GM18858 (cell line): ENCODE measurements at regions not wholly inside any gene's neighbourhood (a gene's known extent, or its start where the extent isn't known, plus 50 kb on each side); places are given as distances from the start of the nearest gene placed in this dataset.
"Not testable (repeated sequence)": the region's sequence is repeated elsewhere in the genome, so short reads cannot be mapped to it uniquely, and the experiment has no call there.

Source experiments
- ATAC-seq: cut with Tn5 transposase; IDR thresholded peaks from one replicate; pipeline ENCODE4 v1.9.1; 2021; ENCODE audit not compliant: unreplicated experiment

GRCh38 chr4:97309121-97309520 is 834.2 kb downstream of the STPG2 start:
- ATAC-seq: no peak

- no peak for ATAC-seq
Observed at GRCh38 chr4:97317201-97317600, 826.1 kb downstream of the STPG2 start.

- ATAC-seq: no peak
Observed at GRCh38 chr4:97317671-97318070, 825.6 kb downstream of the STPG2 start.

GRCh38 chr4:97325751-97326150 is 817.5 kb downstream of the STPG2 start:
- not testable (repeated sequence) for ATAC-seq

GRCh38 chr4:97330917-97331316 is 812.4 kb downstream of the STPG2 start:
- ATAC-seq: no peak

DNA sequence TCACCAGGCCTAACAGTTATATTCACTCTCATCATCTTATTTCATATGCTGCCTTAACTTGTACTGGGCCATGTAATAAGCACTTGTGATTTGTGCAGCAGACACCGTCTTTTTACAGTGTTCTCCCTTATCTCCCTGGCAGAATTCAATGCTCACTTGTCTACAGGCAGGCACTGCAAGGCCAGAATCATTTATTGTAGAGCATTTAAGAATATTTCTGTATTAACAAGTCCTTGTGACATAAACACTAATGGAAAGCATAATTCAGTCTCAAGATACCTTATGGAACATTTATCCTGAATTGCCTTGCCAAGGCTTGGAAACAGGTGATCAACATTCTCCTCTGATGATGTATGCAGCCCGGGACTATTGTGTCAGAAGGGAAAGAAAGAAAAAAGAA is 808.9 kb downstream of the STPG2 start:
- no peak for ATAC-seq

- ATAC-seq: no peak
Observed at GRCh38 chr4:97349468-97350186, 793.6 kb downstream of the STPG2 start.

- ATAC-seq: no peak
Observed at GRCh38 chr4:97353876-97354275, 789.4 kb downstream of the STPG2 start.

- peak; percentile 66 for ATAC-seq
Observed at GRCh38 chr4:97359826-97360225, 783.5 kb downstream of the STPG2 start.

GRCh38 chr4:97360733-97361132 is 782.5 kb downstream of the STPG2 start:
- ATAC-seq: no peak

GRCh38 chr4:97367878-97368277 is 775.4 kb downstream of the STPG2 start:
- no peak for ATAC-seq

DNA sequence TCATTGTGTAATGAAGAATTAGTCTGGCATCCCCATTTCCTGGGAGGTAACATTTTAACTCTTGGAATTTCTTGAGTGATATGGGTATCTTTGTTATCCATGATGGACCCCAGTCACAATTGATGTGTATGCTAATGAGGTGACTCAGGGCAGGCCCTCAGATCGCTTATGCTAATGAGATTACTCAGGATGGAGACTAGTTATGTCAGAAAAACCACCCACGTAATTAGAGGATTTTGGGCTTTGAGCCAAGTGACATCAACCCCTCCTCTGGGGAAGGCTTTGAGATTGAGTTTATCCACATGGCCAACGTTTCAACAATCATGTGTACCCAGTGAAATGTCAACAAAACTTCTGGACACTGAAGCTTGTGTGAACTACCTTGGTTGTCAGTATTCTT is 772.7 kb downstream of the STPG2 start:
- no peak for ATAC-seq

DNA sequence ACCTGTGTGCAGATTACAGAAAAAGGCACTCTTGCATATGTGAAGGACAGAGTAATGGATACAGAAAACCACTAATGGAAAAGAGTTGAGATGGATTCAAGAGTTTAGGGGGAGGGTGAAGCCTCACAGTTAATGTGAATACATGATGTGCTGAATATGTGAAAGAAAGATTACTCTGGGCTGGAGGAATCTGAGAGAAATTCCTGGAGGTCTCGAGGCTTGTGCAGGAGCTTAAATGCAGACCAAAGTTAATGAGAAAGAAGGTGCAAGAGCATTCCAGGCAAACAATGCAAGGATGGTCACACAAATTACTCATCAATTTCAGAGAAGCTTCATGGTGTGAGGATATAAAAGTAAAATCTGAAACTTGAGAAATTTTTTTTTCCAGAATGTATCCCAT is 768.8 kb downstream of the STPG2 start:
- ATAC-seq: no peak

DNA sequence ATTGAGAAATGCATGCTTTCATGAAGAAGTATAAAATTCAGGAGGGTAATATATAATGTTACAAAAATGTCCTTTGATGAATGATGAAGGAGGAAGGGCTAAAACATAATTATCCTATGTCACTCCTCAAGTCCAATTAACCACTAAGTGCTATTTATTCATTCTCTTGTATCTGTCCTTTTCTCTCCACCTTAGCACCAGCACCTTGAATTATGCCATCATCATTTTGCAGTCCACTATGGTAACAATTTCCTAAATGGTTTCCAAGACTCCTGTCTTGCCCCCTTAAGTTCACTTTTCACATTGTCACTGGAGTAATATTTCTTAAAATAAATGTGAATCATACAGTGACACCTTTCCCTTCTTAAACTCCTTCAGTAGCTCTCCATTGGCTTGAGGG is 756.3 kb downstream of the STPG2 start:
- no peak for ATAC-seq

GRCh38 chr4:97394653-97395052 is 748.6 kb downstream of the STPG2 start:
- ATAC-seq: no peak

- ATAC-seq: no peak
Observed at GRCh38 chr4:97396097-97396496, 747.2 kb downstream of the STPG2 start.

DNA sequence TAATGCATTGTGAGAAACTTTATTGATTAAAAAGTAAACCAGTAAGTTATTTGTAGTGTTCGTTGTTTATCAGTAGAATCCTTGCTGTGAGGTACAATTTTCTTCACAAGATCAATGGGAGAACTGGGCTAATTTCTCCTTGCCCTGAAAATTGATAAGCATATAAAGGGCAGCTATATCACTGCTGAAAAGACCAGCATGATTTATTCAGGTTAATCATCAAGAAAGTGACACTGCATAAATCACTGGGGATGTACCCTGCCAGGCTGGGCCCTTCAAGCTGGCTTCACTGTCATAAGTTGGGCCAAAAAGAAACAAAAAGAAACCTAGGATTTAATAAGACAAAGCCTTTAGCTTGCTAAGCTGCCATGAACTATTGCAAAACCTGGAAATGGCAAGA is 746.7 kb downstream of the STPG2 start:
- no peak for ATAC-seq

DNA sequence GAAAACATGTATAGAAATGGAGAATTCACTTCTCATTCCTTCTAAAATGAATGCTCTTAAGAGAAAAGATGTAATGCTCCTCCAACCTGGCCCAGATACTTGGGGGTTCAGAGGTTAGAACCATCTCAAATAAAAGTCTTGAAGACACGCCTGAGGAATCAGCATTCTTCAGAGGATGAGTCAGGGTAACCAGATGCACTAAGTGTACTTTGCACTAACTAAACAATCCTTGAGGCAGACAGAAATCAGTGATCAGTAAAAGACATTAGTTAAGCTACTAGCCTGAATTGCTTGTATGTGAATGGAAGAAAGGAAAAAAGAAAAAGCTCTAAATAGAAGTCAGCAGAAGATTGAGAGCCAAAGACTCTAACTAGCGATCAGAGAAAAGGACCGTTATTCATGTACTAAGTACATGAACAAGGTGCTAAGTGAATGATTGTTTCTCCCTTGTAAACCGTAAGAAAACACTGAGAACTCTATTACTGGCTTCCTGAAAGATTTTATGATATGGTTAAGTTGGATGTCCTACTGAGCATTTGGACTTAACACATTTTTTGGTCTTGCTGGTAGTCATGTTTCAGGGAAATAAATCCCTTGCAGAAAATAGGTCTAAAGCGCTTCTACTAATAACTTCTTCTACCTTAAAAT is 738.3 kb downstream of the STPG2 start:
- no peak for ATAC-seq

- ATAC-seq: no peak
Observed at GRCh38 chr4:97411356-97411755, 731.9 kb downstream of the STPG2 start.

DNA sequence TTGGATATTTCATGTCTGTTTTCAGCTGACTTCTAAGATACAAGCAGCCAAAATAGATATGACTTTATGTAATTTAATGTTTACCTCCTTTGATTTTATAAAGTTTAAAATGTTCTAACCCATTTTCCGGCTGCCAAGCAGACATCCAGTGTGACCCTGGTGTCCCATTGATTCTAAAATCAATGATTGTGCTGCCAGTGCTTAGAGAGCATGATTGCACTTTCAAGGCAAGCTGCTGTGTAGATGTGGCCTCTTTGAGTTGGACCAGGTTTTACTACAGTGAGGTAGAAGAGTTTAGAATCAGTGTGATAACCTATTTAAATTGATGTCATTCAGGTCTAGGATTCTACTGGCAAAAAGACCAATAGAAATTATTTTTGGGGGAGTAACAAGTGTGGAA is 730.9 kb downstream of the STPG2 start:
- ATAC-seq: no peak

DNA sequence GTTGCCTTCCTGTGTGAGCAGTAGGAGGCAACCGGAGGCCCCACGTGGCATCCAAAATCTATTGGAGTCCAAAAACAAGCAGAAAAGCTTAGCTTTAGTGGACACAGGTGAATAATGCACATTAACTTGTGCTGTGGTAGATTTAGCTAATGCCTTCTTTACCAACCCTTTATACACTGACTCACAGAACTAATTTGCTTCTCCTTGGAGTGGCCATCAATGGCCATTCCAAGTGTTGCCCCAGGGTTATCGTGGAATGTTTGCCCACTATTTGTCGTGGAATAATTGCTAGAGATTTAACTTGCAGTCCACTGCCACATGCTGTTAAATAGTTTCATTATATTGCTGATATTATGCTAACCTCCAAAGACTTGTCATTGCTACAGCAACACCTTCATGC is 729.1 kb downstream of the STPG2 start:
- no peak for ATAC-seq

GRCh38 chr4:97432551-97432950 is 710.7 kb downstream of the STPG2 start:
- no peak for ATAC-seq
